Epithelial cell of prostate (primary cell): ENCODE measurements at regions not wholly inside any gene's neighbourhood (a gene's known extent, or its start where the extent isn't known, plus 50 kb on each side); places are given as distances from the start of the nearest gene placed in this dataset.
A peak's percentile ranks its signal among the peaks of the same experiment; 100 is the strongest.

Experiments used
- DNase-seq: peaks from one replicate; pipeline ENCODE4 v3.0.0-alpha.2; 2011; ENCODE audit warnings: low read depth, low spot score
- H3K27ac ChIP-seq: fragments of 450-650 bp; 2 replicates; pipeline ENCODE4 v1.5.1; 2017; ENCODE audit warnings: mild to moderate bottlenecking

GRCh38 chr15:31236184-31237042 is 90.2 kb upstream of the KLF13 start:
- no peak overlapping the region for H3K27ac ChIP-seq
- peak; percentile 5 for DNase-seq

GRCh38 chr15:31237043-31237324 is 89.7 kb upstream of the KLF13 start:
- H3K27ac ChIP-seq, result no peak overlapping the region
- no peak for DNase-seq

DNA sequence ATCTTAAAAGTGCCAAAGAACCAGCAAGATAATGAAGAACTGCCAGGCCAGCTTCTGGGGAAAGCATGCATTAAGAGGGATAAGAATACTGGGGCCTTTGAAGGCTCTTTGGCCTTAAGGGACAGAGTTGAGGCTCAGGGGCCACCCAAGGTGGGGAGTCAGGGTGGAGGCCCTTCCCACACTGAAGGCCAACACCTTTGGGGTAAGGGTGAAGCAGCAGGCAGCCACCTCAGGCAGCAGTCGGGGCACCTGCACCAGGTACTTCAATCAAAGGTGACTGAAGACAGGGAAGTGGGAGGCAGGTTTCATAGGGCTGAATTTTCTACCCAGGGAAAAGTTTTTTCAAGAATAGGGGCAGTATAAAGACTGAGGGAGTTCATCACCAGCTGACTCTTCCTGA is 87.7 kb upstream of the KLF13 start:
- DNase-seq, result no peak
- H3K27ac ChIP-seq, result no peak overlapping the region

DNA sequence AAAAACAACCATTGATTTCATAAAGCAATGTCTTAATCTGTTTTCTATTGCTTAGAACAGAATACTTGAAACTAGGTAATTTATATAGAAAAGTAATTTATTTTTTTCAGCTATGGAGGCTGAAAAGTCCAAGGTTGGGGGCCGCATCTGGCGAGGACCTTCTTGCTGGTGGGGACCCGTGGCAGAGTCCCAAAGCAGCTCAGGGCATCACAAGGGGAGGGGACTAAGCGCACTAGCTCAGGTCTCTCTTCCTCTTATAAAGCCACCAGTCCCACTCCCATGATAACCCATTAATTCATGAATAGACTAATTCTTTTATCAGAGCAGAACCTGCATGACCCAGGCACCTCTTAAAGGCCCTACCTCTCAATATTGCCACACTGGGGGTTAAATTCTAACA is 87.2 kb upstream of the KLF13 start:
- no peak overlapping the region for H3K27ac ChIP-seq
- DNase-seq, result no peak

GRCh38 chr15:31241888-31242522 is 84.6 kb upstream of the KLF13 start:
- H3K27ac ChIP-seq, result no peak overlapping the region
- no peak for DNase-seq

DNA sequence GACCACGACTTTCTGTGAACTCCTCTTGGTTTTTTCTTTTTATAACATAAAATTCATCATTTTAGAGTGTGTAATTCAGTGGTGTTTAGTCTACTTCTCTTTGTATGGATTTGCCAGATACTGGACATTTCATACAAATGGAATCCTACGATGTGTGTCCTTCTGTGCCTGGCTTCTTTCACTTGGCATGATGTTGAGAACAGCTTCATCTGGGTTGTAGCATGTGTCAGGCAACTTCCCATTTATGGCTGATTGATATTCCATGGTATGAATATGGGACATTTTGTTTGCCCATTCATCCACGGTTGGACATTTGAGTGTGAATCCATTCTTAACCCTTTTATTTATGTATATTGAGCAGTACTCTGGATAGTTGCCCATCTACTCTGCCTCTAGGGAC is 82.7 kb upstream of the KLF13 start:
- DNase-seq, result no peak
- no peak overlapping the region for H3K27ac ChIP-seq

GRCh38 chr15:31245135-31245689 is 81.4 kb upstream of the KLF13 start:
- H3K27ac ChIP-seq, result no peak overlapping the region
- no peak for DNase-seq

GRCh38 chr15:31245756-31246155 is 80.9 kb upstream of the KLF13 start:
- H3K27ac ChIP-seq, result no peak overlapping the region
- no peak for DNase-seq

DNA sequence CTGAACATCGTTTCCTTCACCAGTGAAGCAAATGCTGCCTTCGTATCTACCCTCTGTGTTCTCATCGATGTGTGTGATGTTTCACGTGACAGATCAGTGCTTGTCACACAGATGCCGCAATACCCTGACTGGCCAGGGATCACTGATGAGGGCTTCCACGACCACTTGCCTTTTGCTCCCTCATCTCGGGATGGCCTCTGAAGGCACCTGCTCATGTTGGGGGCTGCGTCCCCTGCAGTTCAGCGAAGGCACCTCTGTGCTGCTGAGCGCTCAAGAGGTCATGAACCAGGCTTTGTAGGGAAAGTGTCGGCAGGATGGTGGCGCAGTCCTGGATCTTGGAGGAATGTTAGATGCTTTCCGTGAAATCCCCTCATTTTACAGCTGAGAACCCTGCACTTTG is 79.2 kb upstream of the KLF13 start:
- DNase-seq, result no peak
- no peak overlapping the region for H3K27ac ChIP-seq

DNA sequence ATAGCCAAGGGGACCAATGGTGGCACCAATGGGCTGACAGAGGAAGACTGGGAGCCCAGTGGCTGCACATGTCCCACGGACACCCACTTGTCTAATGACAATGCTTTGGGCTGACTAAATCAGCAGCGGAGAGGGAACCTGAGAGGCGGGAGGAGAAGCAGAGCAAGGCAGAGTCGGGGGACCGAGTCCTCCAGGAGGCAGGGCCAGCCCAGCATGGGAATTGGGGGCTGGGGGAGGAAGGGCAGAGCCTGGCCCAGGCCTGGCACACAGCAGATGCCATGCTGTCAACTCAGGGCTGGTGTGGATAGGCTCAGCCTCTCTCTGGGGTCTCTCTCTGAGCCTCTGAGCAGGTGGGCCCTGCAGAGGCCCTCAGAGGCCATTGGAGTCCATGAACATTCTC is 78.4 kb upstream of the KLF13 start:
- H3K27ac ChIP-seq, result no peak overlapping the region
- DNase-seq, result no peak

DNA sequence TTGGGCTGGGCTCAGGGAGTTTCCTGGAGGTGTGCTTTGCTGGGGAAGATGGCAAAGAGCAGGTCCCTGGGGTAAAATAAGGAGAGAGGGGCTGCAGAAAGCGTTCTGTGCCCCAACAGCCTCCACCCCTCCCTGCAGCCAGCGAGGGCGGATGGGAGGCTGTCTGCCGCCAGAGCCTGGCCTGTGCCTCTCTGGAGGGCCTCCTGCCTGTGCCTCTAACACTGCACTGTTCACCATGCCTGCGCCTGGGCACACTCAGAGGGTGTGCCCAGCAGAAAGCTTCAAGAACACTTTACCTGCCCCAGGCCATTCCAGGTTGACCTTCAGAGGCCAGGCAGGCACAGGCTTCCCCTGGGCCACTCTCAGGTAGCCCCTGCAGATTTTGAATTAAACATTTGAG is 77.7 kb upstream of the KLF13 start:
- no peak overlapping the region for H3K27ac ChIP-seq
- DNase-seq, result no peak

GRCh38 chr15:31250033-31250432 is 76.6 kb upstream of the KLF13 start:
- H3K27ac ChIP-seq, result no peak overlapping the region
- DNase-seq, result no peak

DNA sequence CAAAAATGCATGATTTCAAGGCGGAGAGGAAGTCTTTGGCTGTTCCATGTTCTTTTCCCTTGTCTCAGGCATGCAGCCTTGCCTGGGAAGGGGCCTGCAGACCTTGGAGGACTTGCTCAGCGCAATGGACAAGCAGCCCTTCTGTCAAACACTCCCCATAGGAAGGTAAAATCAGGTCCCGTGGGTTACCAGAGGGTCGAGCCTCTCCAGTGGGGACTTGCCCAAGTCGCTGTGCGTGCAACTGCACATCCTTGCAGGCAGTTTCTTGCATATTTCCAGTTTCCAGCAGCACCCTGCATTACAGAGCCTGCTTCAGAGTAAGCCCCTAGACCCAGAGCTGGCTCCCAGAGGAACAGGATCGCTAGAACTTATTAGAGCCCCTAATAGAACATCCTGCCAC is 75.5 kb upstream of the KLF13 start:
- H3K27ac ChIP-seq, result no peak overlapping the region
- no peak for DNase-seq

DNA sequence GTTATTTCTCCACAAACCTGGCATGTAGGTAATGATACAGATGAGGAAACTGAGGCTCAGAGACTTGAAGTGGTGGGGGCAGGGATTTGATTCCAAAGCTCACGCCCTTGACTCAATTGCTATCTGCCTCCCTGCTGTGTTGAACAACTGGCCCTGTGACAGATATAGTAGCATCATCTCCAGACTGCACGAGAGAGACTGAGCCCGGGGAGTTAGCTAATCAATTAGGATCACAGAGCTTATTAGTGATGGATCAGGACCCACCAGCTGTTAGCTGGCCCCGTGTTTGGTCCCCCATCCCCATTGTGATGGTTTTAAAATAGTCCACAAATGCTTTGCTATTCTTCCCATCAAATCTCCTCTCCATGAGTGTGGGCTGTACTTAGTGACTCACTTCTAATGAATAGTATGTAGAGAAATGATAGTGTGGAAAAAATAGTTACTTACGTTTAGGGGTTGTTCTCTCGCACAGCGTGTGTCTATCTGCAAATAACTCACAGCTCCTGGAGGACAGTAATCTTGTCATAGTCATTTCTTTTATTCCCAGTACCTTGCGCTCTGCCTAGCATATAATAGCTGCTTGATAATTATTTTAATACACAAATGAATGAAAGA is 74.4 kb upstream of the KLF13 start:
- H3K27ac ChIP-seq, result no peak overlapping the region
- DNase-seq, result no peak

DNA sequence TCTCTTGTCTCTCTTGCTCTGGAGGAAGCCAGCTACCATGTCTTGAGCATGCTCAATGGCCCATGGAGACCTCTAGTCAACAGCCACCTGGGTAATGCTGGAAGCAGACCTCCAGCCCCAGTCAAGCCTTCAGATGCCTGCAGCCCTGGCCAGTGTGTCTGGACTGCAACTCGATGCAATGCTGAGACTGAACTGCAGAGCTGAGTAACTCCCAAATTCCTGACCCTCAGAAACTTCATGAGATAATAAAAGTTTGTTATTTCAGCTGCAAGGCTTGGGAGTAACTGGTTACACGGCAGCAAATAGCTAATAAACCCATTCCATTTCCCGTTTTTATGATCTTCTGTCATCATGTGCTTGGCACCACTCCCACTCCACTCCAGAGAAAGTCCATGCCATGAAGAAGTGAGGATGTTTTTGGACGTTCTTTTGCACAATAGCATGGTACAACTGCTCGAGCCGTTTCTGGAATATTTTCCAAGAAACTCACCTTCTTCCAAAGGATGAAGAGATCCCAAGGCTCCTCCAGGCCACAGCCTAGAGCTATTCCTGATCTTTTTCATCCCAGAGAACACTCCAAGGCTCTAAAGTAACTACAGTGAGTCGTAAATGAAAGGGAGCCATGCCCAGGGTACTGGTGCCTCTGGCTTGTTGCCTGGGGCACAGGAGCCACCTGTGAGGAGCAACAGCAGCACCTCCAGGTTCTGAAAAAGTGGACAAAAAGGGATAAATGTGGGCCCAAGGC is 72.0 kb upstream of the KLF13 start:
- DNase-seq, result no peak
- no peak overlapping the region for H3K27ac ChIP-seq

DNA sequence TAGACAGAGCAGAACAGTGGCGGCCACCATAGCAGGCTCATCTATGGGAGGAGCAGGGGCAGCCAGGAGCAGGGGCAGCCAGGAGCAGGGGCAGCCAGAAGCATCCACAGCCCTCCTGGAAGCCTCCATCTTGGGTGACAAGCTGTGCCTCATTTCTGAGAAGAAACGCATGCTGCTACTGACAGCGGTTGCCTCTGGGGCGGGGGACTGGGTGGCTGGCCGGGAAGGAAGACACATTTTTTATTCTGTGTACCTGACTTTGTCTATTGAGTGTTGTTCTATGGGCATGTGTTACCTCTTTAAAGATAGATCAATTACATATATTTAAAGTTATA is 71.5 kb upstream of the KLF13 start:
- DNase-seq, result no peak
- no peak overlapping the region for H3K27ac ChIP-seq

- H3K27ac ChIP-seq, result no peak overlapping the region
Observed at GRCh38 chr15:31255732-31256377, 70.8 kb upstream of the KLF13 start.

GRCh38 chr15:31256378-31257265 is 70.0 kb upstream of the KLF13 start:
- no peak for DNase-seq
- H3K27ac ChIP-seq, result no peak overlapping the region

More at GRCh38 chr15:31255732-31256377, 70.8 kb upstream of the KLF13 start:
- no peak for DNase-seq

DNA sequence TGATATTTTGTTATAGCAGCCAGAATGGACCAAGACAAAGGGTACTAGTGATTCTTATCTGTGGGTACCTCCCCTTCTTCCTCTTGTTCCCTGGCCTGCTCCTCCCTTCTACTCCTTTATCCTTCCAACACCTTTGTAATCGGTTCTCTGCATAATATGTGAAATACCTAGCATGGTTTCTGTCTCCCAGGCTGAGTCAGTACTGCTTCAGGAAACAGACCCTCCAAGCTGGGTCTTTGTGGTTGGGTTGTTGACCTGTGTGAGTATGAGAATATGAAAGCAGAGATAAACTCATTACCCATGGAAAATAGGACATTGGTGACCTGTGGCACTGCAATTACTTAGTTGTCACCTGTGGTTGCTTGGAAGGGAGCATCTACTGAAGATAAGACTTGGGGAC is 69.3 kb upstream of the KLF13 start:
- no peak overlapping the region for H3K27ac ChIP-seq
- DNase-seq, result no peak
